Neural cell (in vitro differentiated cells): ENCODE measurements at regions not wholly inside any gene's neighbourhood (a gene's known extent, or its start where the extent isn't known, plus 50 kb on each side); places are given as distances from the start of the nearest gene placed in this dataset.

Source experiments
- H2AFZ ChIP-seq: fragments of 200-600, 300-800 bp; sonication (generic), shearing (Covaris generic); 2 replicates; pipeline ENCODE4 v1.6.0; 2014; ENCODE audit warnings: low read depth, mild to moderate bottlenecking, antibody characterized with exemption, low read length, moderate library complexity
- H3F3A ChIP-seq: fragments of 200-600 bp; shearing (Covaris generic); 2 replicates; pipeline ENCODE4 v1.6.1; 2016; ENCODE audit warnings: mild to moderate bottlenecking, moderate library complexity, mixed read lengths, antibody characterized with exemption, low read length; ENCODE audit not compliant: insufficient read depth, poor library complexity, severe bottlenecking
- H3K27ac ChIP-seq: fragments of 200-600, 300-800 bp; sonication (generic), shearing (Covaris generic); 2 replicates; pipeline ENCODE4 v1.5.1; 2014; ENCODE audit warnings: mild to moderate bottlenecking, low read length, moderate library complexity
- H3K27me3 ChIP-seq: fragments of 300-800, 200-600 bp; sonication (generic), shearing (Covaris generic); 2 replicates; pipeline ENCODE4 v1.6.0; 2014; ENCODE audit warnings: mild to moderate bottlenecking, low read depth, low read length, moderate library complexity; ENCODE audit not compliant: insufficient read depth
- H3K36me3 ChIP-seq: fragments of 300-800, 200-600 bp; sonication (generic), shearing (Covaris generic); 2 replicates; pipeline ENCODE4 v1.5.1; 2014; ENCODE audit warnings: mild to moderate bottlenecking, antibody characterized with exemption, low read length, moderate library complexity; ENCODE audit not compliant: insufficient read depth
- H3K4me2 ChIP-seq: fragments of 300-800, 200-600 bp; sonication (generic), shearing (Covaris generic); 2 replicates; pipeline ENCODE4 v1.6.0; 2014; ENCODE audit warnings: mild to moderate bottlenecking, low read length
- H3K4me3 ChIP-seq: fragments of 300-800, 200-600 bp; sonication (generic), shearing (Covaris generic); 2 replicates; pipeline ENCODE4 v1.5.1; 2014; ENCODE audit warnings: mild to moderate bottlenecking, low read length, moderate library complexity
- H3K79me2 ChIP-seq: fragments of 200-600 bp; shearing (Covaris generic); replicated peaks from 2 replicates; pipeline ENCODE4 v1.6.0; 2014; ENCODE audit warnings: mild to moderate bottlenecking, low read length, moderate library complexity; ENCODE audit not compliant: insufficient read depth
- H3K9ac ChIP-seq: fragments of 300-800, 200-600 bp; sonication (generic), shearing (Covaris generic); 2 replicates; pipeline ENCODE4 v1.6.1; 2016; ENCODE audit warnings: mild to moderate bottlenecking, low read length, mixed read lengths
- H3K9me2 ChIP-seq: fragments of 200-600 bp; shearing (Covaris generic); 2 replicates; pipeline ENCODE4 v1.6.1; 2016; ENCODE audit warnings: mild to moderate bottlenecking, low read length, mixed read lengths; ENCODE audit not compliant: insufficient read depth
- H3K9me3 ChIP-seq: fragments of 200-600, 300-800 bp; sonication (generic), shearing (Covaris generic); 2 replicates; pipeline ENCODE4 v1.6.1; 2016; ENCODE audit warnings: mild to moderate bottlenecking, mixed run types, low read length, moderate library complexity, mixed read lengths
- H4K20me1 ChIP-seq: fragments of 200-600 bp; shearing (Covaris generic); 2 replicates; pipeline ENCODE4 v1.6.1; 2016; ENCODE audit warnings: mild to moderate bottlenecking, mixed run types; ENCODE audit not compliant: insufficient read depth
- CTCF ChIP-seq: fragments of 450-650 bp; IDR thresholded peaks from 2 replicates; pipeline ENCODE4 v1.5.1; 2014; ENCODE audit warnings: antibody characterized with exemption, mild to moderate bottlenecking, moderate library complexity; ENCODE audit not compliant: poor library complexity, severe bottlenecking
- EZH2 ChIP-seq: fragments of 200-600, 300-800 bp; shearing (Covaris generic), sonication (generic); IDR thresholded peaks from 2 replicates; pipeline ENCODE4 v1.6.1; 2014; ENCODE audit warnings: antibody characterized with exemption, low read length, borderline replicate concordance, mild to moderate bottlenecking; ENCODE audit not compliant: insufficient read depth, poor library complexity, severe bottlenecking
- RAD21 ChIP-seq: fragments of 450-650 bp; conservative IDR thresholded peaks from 2 replicates; pipeline ENCODE4 v1.6.1; 2014; ENCODE audit warnings: antibody characterized with exemption, mild to moderate bottlenecking, moderate library complexity
- REST ChIP-seq: IDR thresholded peaks from 2 replicates; pipeline ENCODE4 v1.6.1; 2012; ENCODE audit warnings: borderline replicate concordance
- SMC3 ChIP-seq: fragments of 450-650 bp; conservative IDR thresholded peaks from 2 replicates; pipeline ENCODE4 v1.6.1; 2014; ENCODE audit warnings: antibody characterized with exemption, mild to moderate bottlenecking, moderate library complexity; ENCODE audit not compliant: poor library complexity
- TAF1 ChIP-seq: IDR thresholded peaks from 2 replicates; pipeline ENCODE4 v1.6.1; 2012; ENCODE audit warnings: low read depth

GRCh38 chr2:19675003-19675629 is 226.7 kb downstream of the TTC32 start:
- no peak overlapping the region for H2AFZ ChIP-seq
- H3F3A ChIP-seq, result no peaks in the 10 kb centered on the region
- no peaks in the 10 kb centered on the region for H3K9me3 ChIP-seq
- H3K4me3 ChIP-seq, result no peak overlapping the region
- H3K36me3 ChIP-seq, result no peaks in the 10 kb centered on the region
- H4K20me1 ChIP-seq, result no peaks in the 10 kb centered on the region
- H3K4me2 ChIP-seq, result no peak overlapping the region
- H3K9me2 ChIP-seq, result no peaks in the 10 kb centered on the region
- TF ChIP-seq EZH2, result no peak
- H3K79me2 ChIP-seq, result no peaks in the 10 kb centered on the region
- no peaks in the 10 kb centered on the region for H3K27me3 ChIP-seq
- no peak overlapping the region for H3K9ac ChIP-seq
- no peak overlapping the region for H3K27ac ChIP-seq

GRCh38 chr2:19674051-19675002 is 227.5 kb downstream of the TTC32 start:
- no peaks in the 10 kb centered on the region for H3K79me2 ChIP-seq
- no peak overlapping the region for H3K4me2 ChIP-seq
- H4K20me1 ChIP-seq, result no peaks in the 10 kb centered on the region
- no peaks in the 10 kb centered on the region for H3K27me3 ChIP-seq
- no peak overlapping the region for H2AFZ ChIP-seq
- H3K9me3 ChIP-seq, result no peaks in the 10 kb centered on the region
- H3K9ac ChIP-seq, result no peak overlapping the region
- H3K27ac ChIP-seq, result no peak overlapping the region
- no peaks in the 10 kb centered on the region for H3F3A ChIP-seq
- H3K36me3 ChIP-seq, result no peaks in the 10 kb centered on the region
- H3K4me3 ChIP-seq, result no peak overlapping the region
- no peaks in the 10 kb centered on the region for H3K9me2 ChIP-seq
- no peak for TF ChIP-seq TAF1
- no peak for TF ChIP-seq CTCF
- no peak for TF ChIP-seq SMC3
- TF ChIP-seq EZH2, result no peak
- TF ChIP-seq REST, result no peak
- TF ChIP-seq RAD21, result no peak
